HPDE6-E6E7 (cell line): ENCODE measurements at regions not wholly inside any gene's neighbourhood (a gene's known extent, or its start where the extent isn't known, plus 50 kb on each side); places are given as distances from the start of the nearest gene placed in this dataset.
"Not testable (repeated sequence)": the region's sequence is repeated elsewhere in the genome, so short reads cannot be mapped to it uniquely, and the experiment has no call there.

Experiments used
- DNase-seq: peaks from one replicate; pipeline ENCODE4 v3.0.0; 2011; ENCODE audit warnings: missing footprints; ENCODE audit errors: extremely low spot score

DNA sequence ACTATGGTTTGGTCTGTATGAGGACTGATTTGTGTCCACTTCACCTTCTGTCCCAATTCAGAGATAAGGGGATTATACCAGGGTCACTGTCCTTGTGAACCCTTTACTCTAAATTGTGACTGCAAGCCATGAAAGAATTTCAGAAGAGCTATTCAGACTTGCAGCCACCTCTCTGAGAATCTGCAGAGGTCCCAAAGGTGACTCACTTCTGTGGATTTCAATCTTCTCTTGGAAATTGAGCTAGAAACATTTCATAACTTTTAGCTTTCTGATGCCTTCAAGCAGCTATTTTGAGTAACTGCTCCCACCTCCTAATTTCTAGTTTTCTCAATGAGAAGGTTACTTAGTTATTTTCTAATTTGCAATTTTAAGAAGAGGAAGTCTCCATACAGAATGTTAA is 1242.4 kb upstream of the ACVR2A start:
- DNase-seq = no peak

DNA sequence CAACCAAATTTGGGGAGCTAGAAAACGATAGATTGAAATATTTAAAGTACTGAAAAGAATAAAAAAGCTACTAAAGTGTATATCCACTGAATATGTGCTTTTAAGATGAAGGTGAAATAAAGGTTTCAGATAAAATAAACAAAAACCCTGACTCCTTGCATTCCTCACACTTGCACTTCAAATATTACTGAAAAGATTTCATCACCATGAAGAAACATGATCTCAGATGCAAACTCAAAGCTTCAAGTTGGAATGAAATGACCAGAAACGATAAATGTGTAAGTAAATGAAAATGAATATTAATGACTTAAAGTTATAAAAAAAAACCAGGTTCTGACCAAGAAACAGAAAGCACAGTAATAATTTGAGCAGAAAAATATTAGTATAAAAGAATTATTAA is 1246.0 kb upstream of the ACVR2A start:
- DNase-seq = no peak

DNA sequence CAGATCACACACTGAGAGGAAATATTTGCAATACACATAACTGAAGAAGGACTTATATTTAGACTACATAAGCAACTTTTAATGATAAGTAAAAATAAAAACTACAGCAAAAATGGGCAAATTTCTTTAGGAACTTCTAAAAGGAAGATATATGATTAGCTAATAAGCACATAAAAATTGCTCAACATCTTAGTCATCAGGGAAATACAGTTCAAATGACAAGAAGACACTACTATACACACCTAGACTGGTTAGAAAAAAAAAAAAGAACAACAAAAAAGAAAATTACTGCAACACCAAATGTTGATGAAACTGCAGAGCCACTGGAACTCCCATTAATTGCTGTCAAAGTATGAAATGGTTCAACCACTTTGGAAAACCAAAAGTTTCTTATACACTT is 1247.5 kb upstream of the ACVR2A start:
- no peak for DNase-seq

DNA sequence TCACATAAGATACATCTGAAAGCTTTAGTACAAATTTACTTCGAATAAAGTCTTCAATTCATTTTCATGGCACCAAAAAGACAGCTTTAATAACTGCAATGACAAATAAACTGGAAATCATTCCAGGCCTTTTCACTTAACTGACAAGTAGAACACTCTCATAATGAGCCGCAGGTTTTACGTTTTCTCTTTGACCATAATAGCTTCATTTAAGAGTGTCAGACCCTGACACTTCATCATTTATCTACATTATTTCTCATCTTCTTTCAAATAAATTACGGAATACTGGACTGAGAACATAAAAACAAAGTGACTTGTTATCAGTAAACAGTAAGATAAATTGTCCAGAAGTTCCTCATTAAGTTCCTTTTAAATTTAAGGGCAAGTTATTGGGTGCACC is 1252.9 kb upstream of the ACVR2A start:
- DNase-seq = no peak

DNA sequence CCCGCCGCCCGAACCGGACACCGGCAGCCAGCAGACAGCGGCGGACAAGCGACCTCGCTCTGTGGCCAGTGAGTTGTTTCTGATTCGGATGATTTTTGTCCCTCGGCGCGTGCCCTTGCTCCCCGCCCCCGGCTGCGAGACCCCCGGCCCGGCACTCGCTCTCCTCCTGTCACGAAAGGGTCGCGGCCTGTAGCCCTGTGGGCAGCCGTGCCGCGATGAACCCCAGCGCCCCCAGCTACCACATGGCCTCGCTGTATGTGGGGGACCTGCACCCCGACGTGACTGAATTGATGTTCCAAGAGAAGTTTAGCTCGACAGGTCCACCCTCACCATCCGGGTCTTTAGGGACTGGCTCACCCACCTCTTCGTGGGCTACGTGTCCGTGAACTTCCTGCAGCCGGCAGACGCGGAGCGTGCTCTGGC is 1257.5 kb upstream of the ACVR2A start:
- no peak for DNase-seq

DNA sequence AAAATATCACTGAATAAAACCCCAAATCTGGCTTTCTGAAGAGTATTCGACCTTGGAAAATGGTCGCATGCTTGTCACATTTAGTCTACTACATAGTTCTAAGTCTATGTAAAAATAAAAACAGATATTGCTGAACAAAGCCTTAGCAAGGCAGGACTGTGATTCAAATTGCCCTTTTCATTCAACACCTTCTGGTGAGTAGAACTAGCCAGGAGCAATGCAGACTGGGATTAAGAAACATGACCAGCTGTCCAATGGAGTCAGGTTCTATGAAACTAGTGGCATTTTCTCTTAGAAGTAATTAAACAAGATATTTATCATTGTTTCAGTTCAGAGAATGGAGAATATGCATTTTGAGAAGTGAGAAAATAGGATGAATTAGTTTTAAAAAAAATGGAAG is 1260.5 kb upstream of the ACVR2A start:
- no peak for DNase-seq

DNA sequence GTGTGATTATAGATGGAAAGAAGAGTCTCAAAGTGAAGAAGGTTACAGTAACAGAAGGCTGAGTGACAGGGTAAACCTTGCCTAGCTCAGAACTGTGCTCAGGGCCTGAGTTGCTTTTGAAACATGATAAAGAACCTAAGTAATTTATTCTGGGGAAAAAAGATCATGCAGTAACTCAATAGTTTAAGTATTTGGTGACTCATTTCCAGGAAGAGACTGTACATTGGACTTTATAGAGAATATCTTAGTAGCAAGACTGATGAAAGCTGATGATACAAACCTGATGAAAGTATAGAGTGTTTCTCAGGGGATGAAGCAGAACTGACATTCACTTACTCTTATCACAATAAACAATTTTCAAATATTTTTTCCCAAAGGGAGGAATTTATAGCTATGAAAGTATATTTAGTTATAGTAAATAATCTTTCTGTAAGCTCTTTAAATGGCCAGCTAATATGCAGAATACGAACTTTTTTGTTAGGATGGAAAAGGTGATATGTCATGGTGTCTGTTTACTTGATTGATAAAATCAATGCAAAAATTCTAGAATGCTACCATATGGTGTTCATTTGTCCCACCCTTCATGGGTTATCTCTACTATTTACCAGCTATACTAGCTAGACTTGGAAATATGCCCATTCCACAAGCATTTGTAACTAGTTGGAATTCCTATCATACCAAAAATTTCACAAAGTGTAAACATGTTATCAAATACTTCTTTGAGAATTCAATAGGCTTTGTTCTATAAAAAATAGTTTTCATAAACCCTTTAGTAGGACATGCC is 1265.5 kb upstream of the ACVR2A start:
- DNase-seq = peak; percentile 33

DNA sequence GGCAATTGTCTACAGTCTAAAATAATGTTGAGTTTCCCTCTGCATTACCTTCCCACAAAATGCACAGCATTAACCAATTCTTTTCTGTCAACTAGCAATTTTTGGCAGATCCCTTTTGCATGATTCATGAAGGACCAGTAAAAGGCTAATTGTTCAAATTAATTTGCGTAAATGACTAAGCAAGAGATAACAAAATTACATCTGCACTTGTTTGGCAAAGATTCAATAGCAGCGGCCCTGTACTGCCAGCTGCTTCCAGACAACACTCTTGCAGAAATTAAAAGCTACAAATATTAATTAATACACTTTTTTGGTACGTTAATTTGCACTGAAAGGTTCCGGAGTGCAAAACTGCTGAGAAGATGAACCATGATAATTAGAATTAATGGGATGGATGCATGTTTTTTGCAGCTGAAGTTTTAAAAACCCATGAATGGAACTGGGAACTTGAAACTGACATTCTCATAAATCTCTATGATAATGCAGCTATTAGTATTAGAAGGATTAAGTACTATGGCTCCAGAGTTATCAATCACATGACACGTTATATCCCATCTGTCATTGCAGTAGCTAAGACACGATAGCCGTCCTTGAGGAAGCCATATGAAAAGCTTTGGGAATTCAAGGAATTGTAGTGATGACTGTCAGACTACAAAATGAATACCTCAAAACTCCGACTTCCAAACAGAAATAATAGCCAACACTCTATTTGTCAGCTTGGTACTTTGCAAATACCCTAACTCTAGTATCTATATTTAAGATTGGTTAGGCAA is 1268.3 kb upstream of the ACVR2A start:
- DNase-seq = no peak

DNA sequence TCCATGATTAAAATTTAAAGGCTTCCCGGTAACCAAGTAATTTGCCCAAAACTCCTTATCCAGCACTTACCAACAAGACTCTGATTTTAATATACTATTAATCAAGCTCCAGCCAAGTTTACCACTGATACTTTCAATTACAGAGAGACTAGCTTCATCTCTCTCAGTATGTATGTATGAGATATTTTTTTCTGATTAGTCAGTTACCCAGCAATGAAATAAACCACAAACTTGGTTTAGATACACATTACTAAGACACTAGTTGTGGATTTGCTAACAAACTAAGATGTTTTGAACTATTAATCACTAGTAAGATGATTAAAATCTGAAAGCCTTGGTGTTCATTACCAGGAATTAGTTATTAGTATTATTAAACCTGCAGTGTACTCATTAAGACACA is 1272.2 kb upstream of the ACVR2A start:
- DNase-seq = no peak

DNA sequence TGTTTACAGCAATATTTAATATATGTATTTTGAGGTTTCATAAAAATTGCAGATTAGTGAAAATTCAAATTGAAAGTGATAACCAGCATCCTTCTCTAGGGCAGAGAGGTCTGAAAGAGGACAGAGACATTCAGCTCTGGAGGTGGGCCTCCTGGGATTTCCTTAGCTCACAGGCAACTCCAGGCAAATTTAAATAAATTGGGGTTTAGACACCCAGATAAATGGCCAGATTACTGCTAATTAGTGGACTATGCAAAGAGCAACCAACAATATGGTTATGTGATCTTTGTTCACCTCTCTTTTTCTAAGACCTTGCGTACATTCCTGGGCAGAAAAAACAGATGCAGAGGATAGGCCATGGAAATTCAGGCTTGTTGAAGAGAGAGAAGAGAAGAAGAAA is 1282.8 kb upstream of the ACVR2A start:
- no peak for DNase-seq

DNA sequence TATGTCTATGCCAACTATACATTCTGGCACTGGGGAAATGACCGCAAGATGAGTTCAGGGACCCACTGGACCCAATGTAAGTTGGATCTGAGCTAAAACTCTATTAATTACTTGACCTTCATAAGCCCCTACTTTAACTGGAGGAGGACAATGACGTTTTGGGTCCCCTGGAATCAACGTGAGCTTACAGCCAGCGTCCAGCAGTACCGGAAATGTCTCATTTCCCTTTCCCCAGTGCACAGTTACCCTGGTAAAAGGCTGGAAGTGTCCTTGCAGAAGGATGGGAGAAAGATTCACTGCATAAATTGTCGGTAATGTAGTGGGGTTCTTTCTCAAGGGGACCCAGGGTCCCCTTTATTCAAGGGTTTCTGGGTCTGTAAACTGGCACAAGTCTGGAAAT is 1297.6 kb upstream of the ACVR2A start:
- DNase-seq = no peak

DNA sequence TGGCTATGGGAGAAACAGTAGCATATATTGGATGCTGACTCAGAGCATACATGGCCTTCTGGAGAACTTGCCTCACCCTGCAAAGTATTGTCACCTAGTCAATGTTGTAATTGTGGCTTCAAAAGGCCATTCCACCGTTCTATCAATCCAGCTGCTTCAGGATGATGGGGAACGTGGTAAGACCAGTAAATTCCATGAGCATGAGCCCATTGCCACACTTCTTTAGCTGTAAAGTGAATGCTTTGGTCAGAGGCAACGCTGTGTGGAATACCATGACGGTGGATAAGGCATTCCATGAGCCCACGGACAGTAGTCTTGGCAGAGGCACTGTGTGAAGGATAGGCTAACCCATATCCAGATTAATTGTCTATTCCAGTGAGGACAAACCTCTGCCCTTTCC is 1300.1 kb upstream of the ACVR2A start:
- no peak for DNase-seq

DNA sequence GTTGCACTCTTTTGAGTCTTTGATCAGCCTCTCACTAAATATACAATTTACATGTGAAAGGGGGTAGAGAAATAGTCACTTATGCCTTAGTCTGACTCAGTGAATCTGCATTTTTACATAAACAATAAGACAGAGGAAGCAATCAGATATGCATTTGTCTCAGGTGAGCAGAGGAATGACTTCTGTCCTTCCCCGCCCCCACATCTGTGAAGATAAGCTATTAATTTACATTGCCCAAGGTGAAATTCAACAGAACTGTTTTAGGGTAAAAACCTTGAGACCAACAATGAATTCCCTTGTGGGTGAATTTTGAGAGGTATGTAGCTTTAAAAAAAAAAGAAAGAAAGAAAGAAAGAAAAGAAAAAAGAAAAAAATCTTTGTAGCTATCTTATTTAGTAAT is 1302.9 kb upstream of the ACVR2A start:
- DNase-seq = no peak

DNA sequence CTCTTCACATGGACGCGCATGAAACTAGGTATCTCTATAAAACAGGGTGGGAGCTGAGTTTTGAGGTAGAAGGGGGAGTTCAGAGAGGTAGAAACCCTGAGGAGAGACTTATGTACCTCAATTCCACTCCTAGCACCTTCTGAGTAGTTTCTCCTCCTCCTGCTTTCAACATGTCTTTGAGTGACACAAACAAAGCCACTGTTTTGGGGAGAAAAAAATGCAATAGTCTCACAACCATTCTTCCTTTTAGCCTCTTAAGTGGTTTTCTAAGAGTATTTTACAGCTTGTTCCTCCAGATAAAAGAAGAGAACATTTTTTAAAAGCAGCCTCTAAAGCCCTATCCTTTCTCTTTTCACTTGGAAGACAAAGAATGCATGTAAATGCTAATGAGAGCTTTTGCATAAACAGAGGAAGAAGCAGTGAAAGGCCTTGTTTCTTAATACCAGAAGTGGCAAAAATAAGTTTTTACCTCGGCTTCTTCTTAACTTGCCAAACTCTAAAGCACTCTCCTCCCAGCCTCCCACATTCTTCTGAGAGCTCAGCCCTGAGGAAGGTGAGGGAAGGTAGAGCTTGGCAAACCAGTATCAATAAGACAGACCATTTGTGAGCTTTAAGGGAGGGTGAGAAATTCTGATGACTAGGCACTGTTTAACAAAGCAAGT is 1304.4 kb upstream of the ACVR2A start:
- no peak for DNase-seq

DNA sequence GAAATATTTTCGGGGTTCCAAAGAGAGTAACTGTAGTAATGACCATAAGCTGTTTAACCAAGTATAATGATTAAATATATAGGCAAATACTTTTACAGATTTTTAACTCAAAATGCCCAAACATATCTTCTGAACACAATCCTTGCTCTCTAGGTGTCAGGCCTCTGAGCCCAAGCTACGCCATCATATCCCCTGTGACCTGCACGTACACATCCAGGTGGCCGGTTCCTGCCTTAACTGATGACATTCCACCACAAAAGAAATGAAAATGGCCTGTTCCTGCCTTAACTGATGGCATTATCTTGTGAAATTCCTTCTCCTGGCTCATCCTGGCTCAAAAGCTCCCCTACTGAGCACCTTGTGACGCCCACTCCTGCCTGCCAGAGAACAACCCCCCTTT is 1305.1 kb upstream of the ACVR2A start:
- not testable (repeated sequence) for DNase-seq

DNA sequence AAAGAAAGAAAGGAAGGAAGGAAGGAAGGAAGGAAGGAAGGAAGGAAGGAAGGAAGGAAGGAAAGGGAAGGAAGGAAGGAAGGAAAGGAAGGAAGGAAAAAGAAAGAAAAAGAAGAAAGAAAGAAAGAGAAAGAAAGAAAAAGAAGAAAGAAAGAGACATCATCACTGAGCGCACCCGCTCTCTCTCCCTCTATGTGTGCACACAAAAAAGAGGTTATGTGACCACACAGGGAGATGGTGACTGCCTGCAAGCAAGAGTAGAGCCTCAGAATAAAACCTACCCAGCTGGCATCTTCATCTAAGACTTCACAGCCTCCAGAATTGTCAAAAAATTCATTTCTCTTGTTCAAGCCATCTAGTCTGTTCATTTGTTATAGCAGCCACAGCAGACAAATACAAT is 1307.4 kb upstream of the ACVR2A start:
- DNase-seq = no peak

DNA sequence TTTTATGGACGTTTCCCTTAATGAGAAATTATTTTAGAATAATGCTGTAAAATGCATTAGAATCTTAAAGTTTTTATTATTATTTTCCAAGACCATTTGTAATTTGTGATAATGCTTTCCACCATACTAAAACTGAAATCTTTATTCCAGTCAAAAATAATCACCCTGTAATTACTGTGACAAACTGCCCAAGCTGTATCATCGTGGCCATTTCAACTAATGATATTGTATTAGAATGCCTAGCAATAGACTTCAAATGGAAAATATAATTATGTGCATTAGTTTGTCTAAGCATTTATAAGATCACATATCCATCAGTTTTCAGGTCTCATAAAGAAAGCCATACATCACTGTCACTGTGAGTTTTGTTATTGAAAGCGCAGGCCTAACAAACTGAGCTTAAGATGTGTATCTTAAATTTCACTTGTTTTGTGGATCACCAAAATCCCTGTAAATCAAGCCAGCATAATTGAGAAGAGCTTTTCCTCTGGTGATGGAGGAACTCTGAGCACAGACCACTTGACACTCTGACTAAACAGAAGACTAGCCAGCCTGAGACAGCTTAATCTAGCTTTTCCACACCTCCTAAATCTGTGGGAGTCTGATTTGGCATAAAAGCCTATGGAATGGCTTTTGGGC is 1312.2 kb upstream of the ACVR2A start:
- no peak for DNase-seq

DNA sequence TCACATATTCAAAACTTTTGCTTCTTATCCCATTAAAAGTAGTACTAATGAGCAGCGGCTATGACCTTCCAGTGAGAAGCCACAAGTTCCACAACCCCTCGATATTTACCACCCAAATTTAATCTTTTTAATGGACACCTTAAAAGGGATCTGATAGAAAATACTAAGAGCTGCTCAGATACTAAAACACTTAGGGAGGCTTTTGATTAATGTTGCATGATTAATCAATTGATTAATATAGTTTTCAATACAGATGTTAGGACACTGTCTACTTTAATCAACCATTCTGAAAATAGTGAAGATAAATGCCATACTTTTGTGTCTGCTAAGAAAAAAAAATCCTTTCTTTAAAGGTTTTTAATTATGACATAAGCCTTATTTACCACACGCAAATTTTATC is 1312.8 kb upstream of the ACVR2A start:
- no peak for DNase-seq

DNA sequence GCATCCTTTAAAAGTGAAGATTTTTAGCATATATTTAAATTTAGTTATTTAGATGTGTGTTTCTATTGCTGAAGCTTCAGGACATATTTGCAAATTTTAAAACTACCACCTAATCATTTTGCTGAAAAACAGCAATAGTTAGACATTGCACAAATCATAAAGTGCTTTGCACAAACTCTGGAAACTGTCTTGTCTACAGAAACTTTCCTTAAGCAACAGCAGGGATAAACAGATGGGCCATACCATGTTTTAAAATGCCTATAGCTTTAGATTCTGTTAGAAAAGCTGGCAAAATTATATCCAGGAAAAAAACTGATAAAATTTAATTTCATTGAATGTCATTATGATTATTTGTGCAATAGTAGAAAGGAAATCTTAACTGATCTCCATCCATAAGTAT is 1313.9 kb upstream of the ACVR2A start:
- no peak for DNase-seq

DNA sequence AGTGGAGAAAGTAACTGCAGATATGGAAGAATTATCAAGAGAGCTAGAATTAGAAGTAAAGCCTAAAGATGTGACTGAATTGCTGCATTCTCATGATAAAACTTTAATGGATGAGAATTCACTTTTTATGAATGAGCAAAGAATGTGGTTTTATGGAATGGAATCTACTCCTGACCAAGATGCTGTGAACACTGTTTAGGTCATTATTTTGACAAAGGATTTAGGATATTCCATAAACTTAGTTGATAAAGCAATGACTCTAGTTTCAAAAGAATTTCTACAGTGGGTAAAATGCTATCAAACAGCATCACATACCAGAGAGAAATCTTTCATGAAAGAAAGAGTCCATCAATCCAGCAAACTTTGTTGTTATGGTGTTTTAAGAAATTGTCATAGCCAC is 1317.7 kb upstream of the ACVR2A start:
- DNase-seq = no peak

DNA sequence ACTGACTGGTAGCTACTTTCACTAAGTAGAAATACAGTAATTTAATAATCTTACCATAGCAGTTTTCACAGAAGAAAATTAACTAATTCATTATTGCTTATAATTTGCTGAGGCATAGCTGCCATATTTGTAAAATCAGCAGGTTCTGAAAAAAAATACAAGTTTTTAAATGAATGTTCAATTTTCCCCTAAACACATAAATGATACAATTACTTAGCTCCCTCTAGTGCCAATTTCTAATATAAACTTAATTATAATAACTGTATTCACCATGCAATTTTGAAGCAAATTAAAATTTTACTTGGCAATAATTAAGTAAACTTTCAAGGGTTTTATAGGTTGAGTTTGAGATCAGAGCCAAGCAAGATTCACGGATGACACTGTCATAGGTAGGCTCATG is 1321.6 kb upstream of the ACVR2A start:
- DNase-seq = no peak

DNA sequence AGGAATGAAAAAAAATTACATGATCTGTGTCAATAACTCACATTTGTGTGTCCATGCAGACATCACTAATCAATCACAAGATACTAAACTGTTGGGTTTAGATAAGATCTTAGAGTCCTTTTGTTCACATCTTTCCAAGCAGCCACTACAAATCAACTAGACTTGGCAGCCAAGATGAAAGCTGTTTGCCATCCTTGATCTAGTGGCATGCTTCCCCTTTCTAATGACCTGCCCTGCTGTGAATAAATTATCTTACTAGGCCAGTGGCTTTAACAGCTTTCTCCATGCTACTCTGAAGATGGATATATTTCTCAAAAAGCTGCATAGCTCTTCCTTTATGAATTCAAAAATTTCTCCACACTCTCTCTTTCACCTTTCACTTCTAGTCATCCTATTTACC is 1338.0 kb upstream of the ACVR2A start:
- no peak for DNase-seq
